Suppressor macrophage treated with lipopolysaccharide for 1 hour (primary cell): ENCODE measurements at regions not wholly inside any gene's neighbourhood (a gene's known extent, or its start where the extent isn't known, plus 50 kb on each side); places are given as distances from the start of the nearest gene placed in this dataset.
A peak's percentile ranks its signal among the peaks of the same experiment; 100 is the strongest.

Source experiments
- DNase-seq, 3 donors: peaks; one replicate each; pipeline ENCODE4 v3.0.0-alpha.2; 2020 to 2022

GRCh38 chr4:56757821-56758411 is 63.6 kb downstream of the SPINK2 start:
- DNase-seq = peak; percentile 86 to 89 (median 87)

- DNase-seq = no peak
Measured at GRCh38 chr4:56757261-56757746, 64.2 kb downstream of the SPINK2 start.

- DNase-seq = no peak
Measured at GRCh38 chr4:56755901-56756300, 65.6 kb downstream of the SPINK2 start.

- DNase-seq = no peak
Measured at GRCh38 chr4:56752985-56753384, 68.5 kb downstream of the SPINK2 start.

GRCh38 chr4:56750231-56750630 is 69.1 kb upstream of the HOPX start:
- DNase-seq = no peak

GRCh38 chr4:56748271-56748670 is 67.2 kb upstream of the HOPX start:
- DNase-seq = peak in 1 of 3 donors; percentile 41

GRCh38 chr4:56746639-56747038 is 65.5 kb upstream of the HOPX start:
- no peak for DNase-seq

GRCh38 chr4:56745042-56745441 is 63.9 kb upstream of the HOPX start:
- no peak for DNase-seq

- no peak for DNase-seq
Measured at GRCh38 chr4:56744030-56744429, 62.9 kb upstream of the HOPX start.

GRCh38 chr4:56743550-56743949 is 62.5 kb upstream of the HOPX start:
- DNase-seq = no peak

- no peak for DNase-seq
Measured at GRCh38 chr4:56742080-56742871, 61.2 kb upstream of the HOPX start.

GRCh38 chr4:56741595-56741994 is 60.5 kb upstream of the HOPX start:
- DNase-seq = no peak

- peak in 2 of 3 donors; percentile 24 to 31 for DNase-seq
Measured at GRCh38 chr4:56739066-56739777, 58.1 kb upstream of the HOPX start.

- DNase-seq = no peak
Measured at GRCh38 chr4:56737666-56738065, 56.6 kb upstream of the HOPX start.

- DNase-seq = no peak
Measured at GRCh38 chr4:56733352-56733751, 52.3 kb upstream of the HOPX start.

- no peak for DNase-seq
Measured at GRCh38 chr4:56732301-56732700, 51.2 kb upstream of the HOPX start.

- peak; percentile 56 to 76 (median 64) for DNase-seq
Measured at GRCh38 chr4:56731857-56732256, 50.8 kb upstream of the HOPX start.
